ENCODE measurements at regions not wholly inside any gene's neighbourhood (a gene's known extent, or its start where the extent isn't known, plus 50 kb on each side); places are given as distances from the start of the nearest gene placed in this dataset.

GRCh38 chr10:9228771-9229170, 1174.3 kb downstream of the GATA3 start:
- no peak overlapping the region for H3K27ac ChIP-seq (ENCODE audit: low read depth, low read length)
- BruUV-seq (replicated peaks): no TSS peak
- no peak for DNase-seq (ENCODE audit: low read depth, low spot score)

GRCh38 chr10:9229702-9230244, 1175.3 kb downstream of the GATA3 start:
- no peak overlapping the region for H3K9ac ChIP-seq (ENCODE audit: low read length)
- H3K4me3 ChIP-seq (replicated peaks in 1 of 2; ENCODE audit: low read depth in 1 of 2, low read length in 2 of 2): no peak overlapping the region
- H3K4me1 ChIP-seq (ENCODE audit: control insufficient read depth in 1 of 2, insufficient read depth in 2 of 2, low read length in 2 of 2): no peaks in the 10 kb centered on the region
- DNase-seq (ENCODE audit: low read depth, low spot score) (no peak), ATAC-seq (no peak)
- H3K79me2 ChIP-seq (ENCODE audit: insufficient read depth, low read length): no peaks in the 10 kb centered on the region
- intact Hi-C loops (cut with micrococcal nuclease): no loop called here
- no TSS peak for BruUV-seq (replicated peaks)
- peaks cover 0 to 15% of the 10 kb centered on the region in 2 experiments; a peak in 2 of 4 replicates for H3K9me3 ChIP-seq (ENCODE audit: control insufficient read depth in 1 of 2, insufficient read depth in 1 of 2, low read depth in 1 of 2, low read length in 2 of 2)
- H4K20me1 ChIP-seq (ENCODE audit: insufficient read depth): no peaks in the 10 kb centered on the region
- no peaks in the 10 kb centered on the region for H3K27me3 ChIP-seq (ENCODE audit: insufficient read depth, low read length)
- H3K27ac ChIP-seq (ENCODE audit: low read depth, low read length): no peak overlapping the region
- no peak for TF ChIP-seq CTCF (IDR thresholded peaks at IDR 0.05 in 2 of 3, conservative IDR thresholded peaks at IDR 0.05 in 1 of 3; ENCODE audit: borderline replicate concordance in 1 of 3, insufficient read depth in 1 of 3, low read depth in 2 of 3, low read length in 2 of 3)
- no peak for TF ChIP-seq JUND (IDR thresholded peaks at IDR 0.05)
- no peak for TF ChIP-seq ZNF274 (IDR thresholded peaks at IDR 0.05; ENCODE audit: low read depth, low read length)
- no peak for TF ChIP-seq FOSL1 (IDR thresholded peaks at IDR 0.05; ENCODE audit: low read depth)
- TF ChIP-seq ZFX (IDR thresholded peaks at IDR 0.05): no peak
- TF ChIP-seq TCF7L2 (IDR thresholded peaks at IDR 0.05; ENCODE audit: borderline replicate concordance, extremely low read depth, insufficient read depth, insufficient read length): no peak
- no peaks in the 10 kb centered on the region for H3K36me3 ChIP-seq (ENCODE audit: control insufficient read depth in 1 of 2, insufficient read depth in 2 of 2, low read length in 2 of 2)
- ChIA-PET RAD21 (ENCODE audit: low non-redundant PET in 1 of 2, low total read pairs in 2 of 2, uncharacterized antibody in 2 of 2, unreplicated experiment in 2 of 2) (no interaction called here), POLR2A (no interaction called here), CTCF (no interaction called here)
- H3K4me2 ChIP-seq (ENCODE audit: low read length): no peak overlapping the region
- H2AFZ ChIP-seq (ENCODE audit: low read depth, low read length, poor library complexity, severe bottlenecking): no peak overlapping the region
- H3K9me2 ChIP-seq (ENCODE audit: insufficient read depth): no peaks in the 10 kb centered on the region

More at GRCh38 chr10:9228771-9229170, 1174.3 kb downstream of the GATA3 start:
- ChIA-PET POLR2A (no interaction called here), RAD21 (ENCODE audit: low non-redundant PET in 1 of 2, low total read pairs in 2 of 2, uncharacterized antibody in 2 of 2, unreplicated experiment in 2 of 2) (no interaction called here), CTCF (no interaction called here)
- Histone ChIP-seq H4K20me1 (ENCODE audit: insufficient read depth) (no peaks in the 10 kb centered on the region), H2AFZ (ENCODE audit: low read depth, low read length, poor library complexity, severe bottlenecking) (no peak overlapping the region), H3K4me1 (ENCODE audit: control insufficient read depth in 1 of 2, insufficient read depth in 2 of 2, low read length in 2 of 2) (no peaks in the 10 kb centered on the region), H3K79me2 (ENCODE audit: insufficient read depth, low read length) (no peaks in the 10 kb centered on the region), H3K9me3 (ENCODE audit: control insufficient read depth in 1 of 2, insufficient read depth in 1 of 2, low read depth in 1 of 2, low read length in 2 of 2) (peaks cover 0 to 15% of the 10 kb centered on the region in 2 experiments; a peak in 2 of 4 replicates), H3K4me3 (replicated peaks in 1 of 2; ENCODE audit: low read depth in 1 of 2, low read length in 2 of 2) (no peak overlapping the region), H3K9ac (ENCODE audit: low read length) (no peak overlapping the region), H3K27me3 (ENCODE audit: insufficient read depth, low read length) (no peaks in the 10 kb centered on the region), H3K36me3 (ENCODE audit: control insufficient read depth in 1 of 2, insufficient read depth in 2 of 2, low read length in 2 of 2) (no peaks in the 10 kb centered on the region), H3K4me2 (ENCODE audit: low read length) (no peak overlapping the region), H3K9me2 (ENCODE audit: insufficient read depth) (no peaks in the 10 kb centered on the region)
- ATAC-seq: no peak
- intact Hi-C loops (cut with micrococcal nuclease): no loop called here
- TF ChIP-seq RAD21 (IDR thresholded peaks at IDR 0.05; ENCODE audit: low read depth) (no peak), FOSL1 (IDR thresholded peaks at IDR 0.05; ENCODE audit: low read depth) (no peak), MAX (IDR thresholded peaks at IDR 0.05) (no peak), EGR1 (IDR thresholded peaks at IDR 0.05; ENCODE audit: low read depth) (no peak), EZH2 (IDR thresholded peaks at IDR 0.05) (no peak)

Measured in HCT116 (cell line).